Neural cell (in vitro differentiated cells): ENCODE measurements at regions not wholly inside any gene's neighbourhood (a gene's known extent, or its start where the extent isn't known, plus 50 kb on each side); places are given as distances from the start of the nearest gene placed in this dataset.

Experiments
- EP300 ChIP-seq: fragments of 450-650 bp; conservative IDR thresholded peaks from 2 replicates; pipeline ENCODE4 v1.6.1; 2014; ENCODE audit warnings: antibody characterized with exemption, mild to moderate bottlenecking, moderate library complexity; ENCODE audit not compliant: poor library complexity, severe bottlenecking
- EZH2 ChIP-seq: fragments of 200-600, 300-800 bp; shearing (Covaris generic), sonication (generic); IDR thresholded peaks from 2 replicates; pipeline ENCODE4 v1.6.1; 2014; ENCODE audit warnings: antibody characterized with exemption, low read length, borderline replicate concordance, mild to moderate bottlenecking; ENCODE audit not compliant: insufficient read depth, poor library complexity, severe bottlenecking
- RAD21 ChIP-seq: fragments of 450-650 bp; conservative IDR thresholded peaks from 2 replicates; pipeline ENCODE4 v1.6.1; 2014; ENCODE audit warnings: antibody characterized with exemption, mild to moderate bottlenecking, moderate library complexity
- TF ChIP-seq, protein P1 (sequence below): fragments of 450-650 bp; IDR thresholded peaks from 2 replicates; pipeline ENCODE4 v1.5.1; 2014; ENCODE audit warnings: antibody characterized with exemption, mild to moderate bottlenecking, moderate library complexity; ENCODE audit not compliant: poor library complexity, severe bottlenecking
- TF ChIP-seq, protein P2 (sequence below): IDR thresholded peaks from 2 replicates; pipeline ENCODE4 v1.6.1; 2012; ENCODE audit warnings: borderline replicate concordance

DNA sequence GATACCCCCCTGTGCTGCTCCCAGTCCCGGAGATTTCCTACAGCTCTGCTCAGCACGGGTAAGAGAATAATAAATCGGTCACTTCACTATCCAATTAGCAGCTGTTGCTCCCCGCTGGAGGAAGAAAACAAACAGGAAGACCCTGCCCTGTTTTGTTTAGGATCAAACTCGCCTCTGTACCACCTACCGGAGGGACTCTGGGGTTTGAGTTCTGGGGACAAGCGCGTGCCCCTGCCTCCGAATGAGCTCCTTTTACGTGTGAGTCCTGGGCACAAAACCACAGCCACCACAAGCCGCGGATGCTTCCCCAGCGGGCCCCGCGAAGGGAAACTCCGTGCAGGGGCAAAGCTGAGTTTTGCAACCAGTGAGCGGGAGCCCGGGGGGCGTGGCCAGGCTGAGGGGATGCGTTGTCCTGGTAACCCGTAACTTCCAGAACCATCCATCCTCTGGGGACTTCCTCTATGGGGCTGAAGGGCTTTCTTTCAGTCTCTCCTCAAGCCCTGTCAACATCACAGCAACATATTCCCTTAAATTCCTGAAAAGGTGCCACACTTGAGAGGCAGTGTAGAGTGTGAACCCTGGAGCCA, 315.7 kb upstream of the PROK2 start:
- TF ChIP-seq, protein P1, sequence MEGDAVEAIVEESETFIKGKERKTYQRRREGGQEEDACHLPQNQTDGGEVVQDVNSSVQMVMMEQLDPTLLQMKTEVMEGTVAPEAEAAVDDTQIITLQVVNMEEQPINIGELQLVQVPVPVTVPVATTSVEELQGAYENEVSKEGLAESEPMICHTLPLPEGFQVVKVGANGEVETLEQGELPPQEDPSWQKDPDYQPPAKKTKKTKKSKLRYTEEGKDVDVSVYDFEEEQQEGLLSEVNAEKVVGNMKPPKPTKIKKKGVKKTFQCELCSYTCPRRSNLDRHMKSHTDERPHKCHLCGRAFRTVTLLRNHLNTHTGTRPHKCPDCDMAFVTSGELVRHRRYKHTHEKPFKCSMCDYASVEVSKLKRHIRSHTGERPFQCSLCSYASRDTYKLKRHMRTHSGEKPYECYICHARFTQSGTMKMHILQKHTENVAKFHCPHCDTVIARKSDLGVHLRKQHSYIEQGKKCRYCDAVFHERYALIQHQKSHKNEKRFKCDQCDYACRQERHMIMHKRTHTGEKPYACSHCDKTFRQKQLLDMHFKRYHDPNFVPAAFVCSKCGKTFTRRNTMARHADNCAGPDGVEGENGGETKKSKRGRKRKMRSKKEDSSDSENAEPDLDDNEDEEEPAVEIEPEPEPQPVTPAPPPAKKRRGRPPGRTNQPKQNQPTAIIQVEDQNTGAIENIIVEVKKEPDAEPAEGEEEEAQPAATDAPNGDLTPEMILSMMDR, result no peak
- TF ChIP-seq RAD21 (peak; percentile 28), EP300 (peak; percentile 15), EZH2 (no peak)
- TF ChIP-seq, protein P2, sequence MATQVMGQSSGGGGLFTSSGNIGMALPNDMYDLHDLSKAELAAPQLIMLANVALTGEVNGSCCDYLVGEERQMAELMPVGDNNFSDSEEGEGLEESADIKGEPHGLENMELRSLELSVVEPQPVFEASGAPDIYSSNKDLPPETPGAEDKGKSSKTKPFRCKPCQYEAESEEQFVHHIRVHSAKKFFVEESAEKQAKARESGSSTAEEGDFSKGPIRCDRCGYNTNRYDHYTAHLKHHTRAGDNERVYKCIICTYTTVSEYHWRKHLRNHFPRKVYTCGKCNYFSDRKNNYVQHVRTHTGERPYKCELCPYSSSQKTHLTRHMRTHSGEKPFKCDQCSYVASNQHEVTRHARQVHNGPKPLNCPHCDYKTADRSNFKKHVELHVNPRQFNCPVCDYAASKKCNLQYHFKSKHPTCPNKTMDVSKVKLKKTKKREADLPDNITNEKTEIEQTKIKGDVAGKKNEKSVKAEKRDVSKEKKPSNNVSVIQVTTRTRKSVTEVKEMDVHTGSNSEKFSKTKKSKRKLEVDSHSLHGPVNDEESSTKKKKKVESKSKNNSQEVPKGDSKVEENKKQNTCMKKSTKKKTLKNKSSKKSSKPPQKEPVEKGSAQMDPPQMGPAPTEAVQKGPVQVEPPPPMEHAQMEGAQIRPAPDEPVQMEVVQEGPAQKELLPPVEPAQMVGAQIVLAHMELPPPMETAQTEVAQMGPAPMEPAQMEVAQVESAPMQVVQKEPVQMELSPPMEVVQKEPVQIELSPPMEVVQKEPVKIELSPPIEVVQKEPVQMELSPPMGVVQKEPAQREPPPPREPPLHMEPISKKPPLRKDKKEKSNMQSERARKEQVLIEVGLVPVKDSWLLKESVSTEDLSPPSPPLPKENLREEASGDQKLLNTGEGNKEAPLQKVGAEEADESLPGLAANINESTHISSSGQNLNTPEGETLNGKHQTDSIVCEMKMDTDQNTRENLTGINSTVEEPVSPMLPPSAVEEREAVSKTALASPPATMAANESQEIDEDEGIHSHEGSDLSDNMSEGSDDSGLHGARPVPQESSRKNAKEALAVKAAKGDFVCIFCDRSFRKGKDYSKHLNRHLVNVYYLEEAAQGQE, result no peak
